Neuronal stem cell (in vitro differentiated cells): ENCODE measurements at regions not wholly inside any gene's neighbourhood (a gene's known extent, or its start where the extent isn't known, plus 50 kb on each side); places are given as distances from the start of the nearest gene placed in this dataset.

Experiments used
- DNase-seq: peaks from one replicate; pipeline ENCODE4 v3.0.0-alpha.2; 2013; ENCODE audit warnings: low spot score
- H2AFZ ChIP-seq: one replicate; pipeline ENCODE4 v1.6.1; 2013; ENCODE audit warnings: mild to moderate bottlenecking, low read length, inconsistent platforms
- H2AK5ac ChIP-seq: 2 replicates; pipeline ENCODE4 v1.6.1; 2013; ENCODE audit warnings: low read depth, mild to moderate bottlenecking, inconsistent platforms, low read length, moderate library complexity, mixed read lengths
- H2BK120ac ChIP-seq: 2 replicates; pipeline ENCODE4 v1.6.1; 2013; ENCODE audit warnings: low read depth, mild to moderate bottlenecking, inconsistent platforms, low read length, moderate library complexity, mixed read lengths
- H2BK12ac ChIP-seq: one replicate; pipeline ENCODE4 v1.6.1; 2013; ENCODE audit warnings: low read length, inconsistent platforms
- H2BK15ac ChIP-seq: 2 replicates; pipeline ENCODE4 v1.6.1; 2013; ENCODE audit warnings: mild to moderate bottlenecking, low read length, inconsistent platforms, mixed read lengths
- H2BK5ac ChIP-seq: one replicate; pipeline ENCODE4 v1.6.1; 2013; ENCODE audit warnings: inconsistent platforms, mild to moderate bottlenecking, low read length, moderate library complexity
- H3K14ac ChIP-seq: one replicate; pipeline ENCODE4 v1.6.1; 2013; ENCODE audit warnings: low read length, inconsistent platforms
- H3K18ac ChIP-seq: 2 replicates; pipeline ENCODE4 v1.6.1; 2013; ENCODE audit warnings: low read length, inconsistent platforms
- H3K23ac ChIP-seq: 2 replicates; pipeline ENCODE4 v1.6.1; 2013; ENCODE audit warnings: low read depth, mild to moderate bottlenecking, mixed read lengths, low read length, inconsistent platforms; ENCODE audit not compliant: poor library complexity
- H3K27ac ChIP-seq: replicated peaks from 3 replicates; pipeline ENCODE4 v1.5.1; 2013; ENCODE audit warnings: low read length, inconsistent platforms
- H3K27me3 ChIP-seq, 3 experiments: 2 replicates each; pipeline ENCODE4 v1.6.1; 2013; ENCODE audit warnings: low read length in 3 of 3, mild to moderate bottlenecking in 2 of 3, inconsistent platforms in 1 of 3, low read depth in 1 of 3, mixed read lengths in 1 of 3, moderate library complexity in 1 of 3; ENCODE audit not compliant: control insufficient read depth in 3 of 3, insufficient read depth in 3 of 3
- H3K36me3 ChIP-seq, 2 donors: replicated peaks in 1 of 2; 2 replicates each; pipeline ENCODE4 v1.6.1; 2013; ENCODE audit warnings: low read length in 2 of 2; ENCODE audit not compliant: control insufficient read depth in 2 of 2, insufficient read depth in 2 of 2
- H3K4ac ChIP-seq: 2 replicates; pipeline ENCODE4 v1.6.1; 2013; ENCODE audit warnings: inconsistent platforms, mild to moderate bottlenecking, low read length, moderate library complexity
- H3K4me1 ChIP-seq, 2 donors: 1 replicate in 1 of 2; 2 replicates in 1 of 2; pipeline ENCODE4 v1.6.1; 2013; ENCODE audit warnings: low read length in 2 of 2, low read depth in 1 of 2; ENCODE audit not compliant: control insufficient read depth in 2 of 2, insufficient read depth in 1 of 2
- H3K4me2 ChIP-seq: one replicate; pipeline ENCODE4 v1.6.1; 2013; ENCODE audit warnings: mild to moderate bottlenecking, low read length, inconsistent platforms; ENCODE audit not compliant: insufficient read depth, poor library complexity, severe bottlenecking
- H3K4me3 ChIP-seq, 2 donors: 2 replicates each; pipeline ENCODE4 v1.5.1; 2013; ENCODE audit warnings: low read length in 2 of 2, mild to moderate bottlenecking in 2 of 2, inconsistent platforms in 1 of 2, moderate library complexity in 1 of 2
- H3K79me1 ChIP-seq: one replicate; pipeline ENCODE4 v1.6.1; 2013; ENCODE audit warnings: low read depth, mild to moderate bottlenecking, inconsistent platforms, low read length, moderate library complexity
- H3K9ac ChIP-seq: one replicate; pipeline ENCODE4 v1.6.1; 2013; ENCODE audit warnings: mild to moderate bottlenecking, low read depth, low read length, inconsistent platforms; ENCODE audit not compliant: poor library complexity
- H3K9me3 ChIP-seq, 2 donors: replicated peaks in 1 of 2; 2 replicates each; pipeline versions ENCODE3 to v1.6.1; 2013; ENCODE audit warnings: low read length in 2 of 2, mild to moderate bottlenecking in 2 of 2, inconsistent platforms in 1 of 2, low read depth in 1 of 2, mixed read lengths in 1 of 2, moderate library complexity in 1 of 2; ENCODE audit not compliant: control insufficient read depth in 2 of 2, insufficient read depth in 1 of 2
- H4K8ac ChIP-seq: one replicate; pipeline ENCODE4 v1.6.1; 2013; ENCODE audit warnings: low read depth, mild to moderate bottlenecking, inconsistent platforms, low read length, moderate library complexity
- H4K91ac ChIP-seq: one replicate; pipeline ENCODE4 v1.6.1; 2013; ENCODE audit warnings: low read length, low read depth, mild to moderate bottlenecking, inconsistent platforms; ENCODE audit not compliant: poor library complexity
- WGBS, 2 donors: extraction: QIAGEN DNeasy Blood & Tissue Kit; methylation state at CpG; one replicate each; pipeline ENCODE4 v1.1.7; 2013; ENCODE audit warnings: missing lambda C conversion rate in 2 of 2, mixed read lengths in 1 of 2; ENCODE audit not compliant: insufficient read length in 2 of 2, insufficient replicate concordance in 1 of 2; ENCODE audit errors: extremely low coverage in 2 of 2; 5-methylcytosine and 5-hydroxymethylcytosine counted together

DNA sequence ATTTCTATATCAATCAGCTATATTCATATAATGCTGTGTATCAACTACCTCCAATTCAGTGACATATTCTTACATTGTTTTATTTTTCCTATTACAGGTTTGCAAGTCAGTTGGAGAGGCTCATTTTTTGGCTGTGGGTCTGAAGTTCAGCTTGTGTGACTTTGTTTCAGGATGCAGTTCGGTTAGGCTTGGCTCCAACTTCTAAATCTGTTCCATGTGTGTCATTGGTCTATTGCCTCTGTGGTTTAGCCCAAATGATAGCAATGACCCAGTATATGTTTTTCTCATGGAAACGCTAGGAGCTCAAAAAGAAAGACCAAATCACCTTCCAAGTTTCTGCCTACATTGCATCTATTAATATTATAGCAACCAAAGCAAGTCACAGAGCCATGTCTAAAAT, 848.6 kb upstream of the LRFN5 start:
- no peak overlapping the region for H4K91ac ChIP-seq
- no peak overlapping the region for H2BK12ac ChIP-seq
- no peaks in the 10 kb centered on the region for H3K36me3 ChIP-seq
- H2AK5ac ChIP-seq = no peak overlapping the region
- H3K4ac ChIP-seq = no peak overlapping the region
- no CpG with 5 or more reads among the region's 2 CpGs for WGBS, 2 donors
- no peak for DNase-seq
- no peak overlapping the region for H3K4me3 ChIP-seq
- no peak overlapping the region for H2BK5ac ChIP-seq
- H3K27me3 ChIP-seq = no peaks in the 10 kb centered on the region
- no peak overlapping the region for H3K18ac ChIP-seq
- H2AFZ ChIP-seq = no peak overlapping the region
- H2BK120ac ChIP-seq = no peak overlapping the region
- no peaks in the 10 kb centered on the region for H3K79me1 ChIP-seq
- H3K23ac ChIP-seq = no peak overlapping the region
- H2BK15ac ChIP-seq = no peak overlapping the region
- no peak overlapping the region for H3K9ac ChIP-seq
- H3K14ac ChIP-seq = no peak overlapping the region
- no peaks in the 10 kb centered on the region for H3K4me1 ChIP-seq
- H4K8ac ChIP-seq = no peak overlapping the region
- H3K9me3 ChIP-seq = peaks cover 0 to 5% of the 10 kb centered on the region in 2 donors
- no peak overlapping the region for H3K27ac ChIP-seq
- no peak overlapping the region for H3K4me2 ChIP-seq

DNA sequence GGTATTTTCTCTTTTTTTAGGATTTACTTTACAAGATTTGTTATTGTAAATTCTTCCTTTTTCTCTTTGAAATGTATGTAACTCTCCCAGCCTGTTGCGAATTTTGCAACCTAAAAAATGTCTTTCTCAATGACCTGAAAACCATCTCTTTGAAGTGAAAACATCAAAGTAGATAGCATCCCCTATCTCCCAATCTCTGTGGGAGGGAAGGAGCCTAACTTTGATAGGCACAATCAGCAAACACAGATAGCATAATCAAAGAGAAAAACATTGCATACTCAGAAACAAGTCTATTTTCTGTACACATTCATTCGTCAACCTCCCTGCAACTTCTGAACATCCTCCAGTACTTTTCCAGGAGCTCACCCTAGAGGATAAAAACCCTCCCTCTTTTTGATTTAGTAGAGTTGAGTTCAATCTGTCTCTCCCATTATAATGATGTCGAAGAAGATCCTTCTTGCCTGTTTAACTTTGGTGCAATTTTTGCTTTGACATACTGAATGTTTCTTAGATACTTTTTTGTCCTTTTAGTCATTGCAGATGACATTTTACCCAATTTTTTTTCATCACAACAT, 849.2 kb upstream of the LRFN5 start:
- Histone ChIP-seq H4K91ac (no peak overlapping the region), H3K18ac (no peak overlapping the region), H2AK5ac (no peak overlapping the region), H3K27me3 (no peaks in the 10 kb centered on the region), H3K4me2 (no peak overlapping the region), H3K4ac (no peak overlapping the region), H3K23ac (no peak overlapping the region), H2BK120ac (no peak overlapping the region), H3K27ac (no peak overlapping the region), H3K36me3 (no peaks in the 10 kb centered on the region), H4K8ac (no peak overlapping the region), H3K9me3 (peaks cover 0 to 6% of the 10 kb centered on the region in 2 donors), H3K79me1 (no peaks in the 10 kb centered on the region), H2BK12ac (no peak overlapping the region), H2AFZ (no peak overlapping the region), H3K9ac (no peak overlapping the region), H3K14ac (no peak overlapping the region), H3K4me1 (no peaks in the 10 kb centered on the region), H2BK5ac (no peak overlapping the region), H2BK15ac (no peak overlapping the region), H3K4me3 (no peak overlapping the region)
- WGBS, 2 donors = no CpG with 5 or more reads among the region's 3 CpGs
- DNase-seq = no peak

DNA sequence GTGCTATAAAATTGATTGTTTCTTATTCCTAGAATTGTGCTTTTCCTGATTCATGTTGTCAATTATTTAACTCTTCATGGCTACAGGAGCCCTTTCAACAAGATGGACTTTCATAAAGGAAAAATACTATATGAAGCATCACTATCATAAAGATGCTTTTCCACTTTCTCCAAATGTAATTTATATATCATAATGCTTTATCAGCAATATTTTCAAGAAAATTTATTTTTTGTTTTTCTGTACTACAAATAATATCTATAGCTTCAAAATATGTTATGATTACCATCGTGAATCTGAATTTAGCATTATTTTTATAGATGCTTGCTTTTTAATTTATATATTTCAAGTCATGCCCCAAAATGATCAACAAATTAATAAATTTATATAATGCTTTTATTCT, 873.5 kb upstream of the LRFN5 start:
- H3K79me1 ChIP-seq = no peaks in the 10 kb centered on the region
- H3K9ac ChIP-seq = no peak overlapping the region
- H3K18ac ChIP-seq = no peak overlapping the region
- no CpG with 5 or more reads among the region's 1 CpG for WGBS, 2 donors
- H3K14ac ChIP-seq = no peak overlapping the region
- H2BK15ac ChIP-seq = no peak overlapping the region
- no peak for DNase-seq
- no peak overlapping the region for H3K27ac ChIP-seq
- H3K4me3 ChIP-seq = no peak overlapping the region
- H2AK5ac ChIP-seq = no peak overlapping the region
- H3K27me3 ChIP-seq = no peaks in the 10 kb centered on the region
- no peak overlapping the region for H4K91ac ChIP-seq
- no peak overlapping the region for H2BK12ac ChIP-seq
- H4K8ac ChIP-seq = no peak overlapping the region
- no peak overlapping the region for H2BK5ac ChIP-seq
- no peaks in the 10 kb centered on the region for H3K36me3 ChIP-seq
- no peaks in the 10 kb centered on the region for H3K4me1 ChIP-seq
- H3K4ac ChIP-seq = no peak overlapping the region
- no peak overlapping the region for H2AFZ ChIP-seq
- H3K23ac ChIP-seq = no peak overlapping the region
- peaks cover 7 to 8% of the 10 kb centered on the region in 2 donors for H3K9me3 ChIP-seq
- no peak overlapping the region for H2BK120ac ChIP-seq
- H3K4me2 ChIP-seq = no peak overlapping the region

DNA sequence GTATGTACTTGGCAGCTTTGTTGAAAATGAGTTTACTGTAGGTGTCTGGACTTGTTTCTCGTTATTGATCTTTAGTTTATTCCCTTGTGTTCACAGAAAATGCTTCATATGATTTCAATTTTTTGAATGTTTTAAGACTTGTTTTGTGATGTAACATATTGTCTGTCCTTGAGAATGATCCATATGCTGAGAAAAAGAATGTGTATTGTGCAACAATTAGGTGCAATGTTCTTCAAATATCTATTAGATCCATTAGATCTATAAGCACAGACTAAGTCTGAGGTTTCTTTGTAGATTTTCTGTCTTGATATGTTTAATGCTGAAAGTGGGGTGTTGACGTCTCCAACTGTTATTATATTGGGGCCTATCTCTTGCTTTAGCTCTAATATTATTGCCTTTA, 879.6 kb upstream of the LRFN5 start:
- Histone ChIP-seq H4K8ac (no peak overlapping the region), H3K18ac (no peak overlapping the region), H2BK5ac (no peak overlapping the region), H3K79me1 (no peaks in the 10 kb centered on the region), H3K36me3 (no peaks in the 10 kb centered on the region), H3K4me2 (no peak overlapping the region), H3K4me3 (no peak overlapping the region), H4K91ac (no peak overlapping the region), H2AFZ (no peak overlapping the region), H3K27me3 (no peaks in the 10 kb centered on the region), H3K9me3 (peaks cover 2 to 3% of the 10 kb centered on the region in 2 donors), H3K14ac (no peak overlapping the region), H3K23ac (no peak overlapping the region), H2BK12ac (no peak overlapping the region), H3K9ac (no peak overlapping the region), H2AK5ac (no peak overlapping the region), H3K27ac (no peak overlapping the region), H2BK120ac (no peak overlapping the region), H3K4me1 (no peaks in the 10 kb centered on the region), H2BK15ac (no peak overlapping the region), H3K4ac (no peak overlapping the region)
- DNase-seq = no peak
- WGBS, 2 donors = no CpG with 5 or more reads among the region's 2 CpGs
